H1 (cell line): ENCODE measurements at regions not wholly inside any gene's neighbourhood (a gene's known extent, or its start where the extent isn't known, plus 50 kb on each side); places are given as distances from the start of the nearest gene placed in this dataset.

Source experiments
- CTCF ChIA-PET: fragments of 300-600 bp; sonication (Branson Sonifier 250); formaldehyde crosslinking; loops from one replicate; lab custom pipeline; 2021; ENCODE audit not compliant: partially characterized antibody; lab: Charles Lee
- POLR2A ChIA-PET: fragments of 300-600 bp; sonication (Branson Sonifier 250); formaldehyde crosslinking; loops from one replicate; lab custom pipeline; 2021; ENCODE audit warnings: inconsistent platforms; ENCODE audit not compliant: partially characterized antibody; lab: Charles Lee
- DNase-seq, 2 experiments: peaks; one replicate each; pipeline versions ENCODE4 v3.0.0 to v3.0.0-alpha.2; 2010 to 2022; ENCODE audit warnings: low spot score in 2 of 2, low read depth in 1 of 2, mixed read lengths in 1 of 2
- FAIRE-seq: peaks from 2 replicates; lab custom pipeline; 2011; peaks lifted over from hg19 to GRCh38; lab: Jason Lieb, UNC
- H2AFZ ChIP-seq: 2 replicates; pipeline ENCODE4 v1.8.1; 2012; ENCODE audit warnings: low read length, inconsistent platforms
- H2AK5ac ChIP-seq: 2 replicates; pipeline ENCODE4 v1.6.1; 2013; ENCODE audit warnings: low read depth, low read length
- H2BK120ac ChIP-seq: replicated peaks from 2 replicates; pipeline ENCODE3; 2013; ENCODE audit warnings: low read depth, low read length, inconsistent platforms
- H2BK12ac ChIP-seq: 2 replicates; pipeline ENCODE4 v1.6.1; 2013; ENCODE audit warnings: low read depth, low read length
- H2BK15ac ChIP-seq: 2 replicates; pipeline ENCODE4 v1.6.1; 2013; ENCODE audit warnings: low read length
- H2BK20ac ChIP-seq: 2 replicates; pipeline ENCODE4 v1.6.1; 2013; ENCODE audit warnings: low read length
- H2BK5ac ChIP-seq: 2 replicates; pipeline ENCODE4 v1.6.1; 2013; ENCODE audit warnings: low read depth, low read length
- H3K14ac ChIP-seq: 2 replicates; pipeline ENCODE4 v1.6.1; 2013; ENCODE audit warnings: inconsistent platforms; ENCODE audit not compliant: insufficient read length
- H3K18ac ChIP-seq: 2 replicates; pipeline ENCODE4 v1.6.1; 2013; ENCODE audit warnings: low read length; ENCODE audit errors: extremely low read depth
- H3K23ac ChIP-seq: 2 replicates; pipeline ENCODE4 v1.6.1; 2013; ENCODE audit warnings: inconsistent platforms; ENCODE audit not compliant: insufficient read length
- H3K23me2 ChIP-seq: 2 replicates; pipeline ENCODE4 v1.6.1; 2013; ENCODE audit warnings: low read depth, low read length
- H3K27ac ChIP-seq: 2 replicates; pipeline ENCODE4 v1.6.1; 2011; ENCODE audit warnings: low read depth, low read length, inconsistent platforms
- H3K27me3 ChIP-seq, 4 experiments: replicated peaks in 1 of 4; 1 replicate in 1 of 4; 2 replicates in 3 of 4; pipeline versions ENCODE4 v1.6.1 to v1.8.1; 2011 to 2013; ENCODE audit warnings: low read length in 3 of 4, mild to moderate bottlenecking in 3 of 4, inconsistent platforms in 2 of 4, mixed read lengths in 2 of 4, moderate library complexity in 1 of 4; ENCODE audit not compliant: control insufficient read depth in 3 of 4, insufficient read depth in 3 of 4; ENCODE audit errors: extremely low read depth in 1 of 4
- H3K36me3 ChIP-seq, 4 experiments: 2 replicates each; pipeline versions ENCODE4 v1.6.1 to v1.8.1; 2011 to 2013; ENCODE audit warnings: mild to moderate bottlenecking in 4 of 4, low read length in 3 of 4, moderate library complexity in 2 of 4, control low read depth in 1 of 4, inconsistent platforms in 1 of 4; ENCODE audit not compliant: insufficient read depth in 4 of 4, control insufficient read depth in 2 of 4
- H3K4ac ChIP-seq: replicated peaks from 2 replicates; pipeline ENCODE3; 2013; ENCODE audit warnings: low read length, low read depth, mixed read lengths, inconsistent platforms; ENCODE audit not compliant: insufficient read length
- H3K4me1 ChIP-seq, 4 experiments: replicated peaks in 1 of 4; 1 replicate in 1 of 4; 2 replicates in 3 of 4; pipeline versions ENCODE4 v1.6.1 to v1.8.1; 2011 to 2013; ENCODE audit warnings: low read length in 3 of 4, inconsistent platforms in 2 of 4, mixed read lengths in 1 of 4; ENCODE audit not compliant: insufficient read depth in 4 of 4, control insufficient read depth in 3 of 4
- H3K4me2 ChIP-seq, 2 experiments: 2 replicates each; pipeline versions ENCODE4 v1.6.1 to v1.8.1; 2011 to 2013; ENCODE audit warnings: low read depth in 2 of 2, low read length in 2 of 2, control low read depth in 1 of 2, inconsistent platforms in 1 of 2, mild to moderate bottlenecking in 1 of 2; ENCODE audit not compliant: insufficient read depth in 1 of 2
- H3K4me3 ChIP-seq, 4 experiments: fragments of 200-600, 300-600 bp in 1 of 4; sonication (generic), shearing (Covaris generic), sonication (Bioruptor Twin) in 1 of 4; 2 replicates each; pipeline versions ENCODE4 v1.5.1 to v1.8.1; 2011 to 2016; ENCODE audit warnings: low read length in 4 of 4, low read depth in 3 of 4, control low read depth in 2 of 4, inconsistent platforms in 2 of 4, mild to moderate bottlenecking in 2 of 4, mixed read lengths in 1 of 4, moderate library complexity in 1 of 4; ENCODE audit not compliant: insufficient read depth in 2 of 4; ENCODE audit errors: extremely low read depth in 1 of 4
- H3K56ac ChIP-seq: replicated peaks from 2 replicates; pipeline ENCODE3; 2013; ENCODE audit warnings: low read depth, mild to moderate bottlenecking, mixed read lengths, low read length, inconsistent platforms; ENCODE audit not compliant: insufficient read length
- H3K79me1 ChIP-seq: 2 replicates; pipeline ENCODE4 v1.6.1; 2013; ENCODE audit warnings: low read depth, low read length, control low read depth
- H3K79me2 ChIP-seq, 2 experiments: 2 replicates each; pipeline versions ENCODE4 v1.6.1 to v1.8.1; 2012 to 2013; ENCODE audit warnings: low read length in 2 of 2, mild to moderate bottlenecking in 2 of 2, inconsistent platforms in 1 of 2; ENCODE audit not compliant: insufficient read depth in 2 of 2, control insufficient read depth in 1 of 2
- H3K9ac ChIP-seq, 4 experiments: replicated peaks in 1 of 4; 1 replicate in 1 of 4; 2 replicates in 3 of 4; pipeline versions ENCODE4 v1.6.1 to v1.8.1; 2011 to 2013; ENCODE audit warnings: low read depth in 3 of 4, low read length in 3 of 4, control low read depth in 2 of 4, mild to moderate bottlenecking in 2 of 4, moderate library complexity in 2 of 4, inconsistent platforms in 1 of 4; ENCODE audit errors: extremely low read depth in 1 of 4
- H3K9me3 ChIP-seq, 2 experiments: 2 replicates each; pipeline versions ENCODE4 v1.6.1 to v1.8.1; 2012 to 2013; ENCODE audit warnings: mild to moderate bottlenecking in 2 of 2, moderate library complexity in 2 of 2, control low read depth in 1 of 2, inconsistent platforms in 1 of 2, low read depth in 1 of 2, low read length in 1 of 2, mixed read lengths in 1 of 2; ENCODE audit not compliant: insufficient read depth in 2 of 2
- H4K20me1 ChIP-seq, 2 experiments: replicated peaks in 1 of 2; 2 replicates each; pipeline versions ENCODE3 to v1.8.1; 2011 to 2013; ENCODE audit warnings: inconsistent platforms in 2 of 2, low read length in 2 of 2, mild to moderate bottlenecking in 1 of 2; ENCODE audit not compliant: insufficient read depth in 2 of 2, control insufficient read depth in 1 of 2
- H4K5ac ChIP-seq: 2 replicates; pipeline ENCODE4 v1.6.1; 2013; ENCODE audit warnings: low read length, low read depth, mixed read lengths, inconsistent platforms; ENCODE audit not compliant: insufficient read length
- H4K8ac ChIP-seq: 2 replicates; pipeline ENCODE4 v1.8.0; 2013; ENCODE audit warnings: mild to moderate bottlenecking, moderate library complexity, low read length, inconsistent platforms; ENCODE audit not compliant: insufficient read depth; ENCODE audit errors: extremely low read depth
- H4K91ac ChIP-seq: replicated peaks from 2 replicates; pipeline ENCODE3; 2013; ENCODE audit warnings: low read length, mixed read lengths, inconsistent platforms; ENCODE audit not compliant: insufficient read length
- NRF1 ChIP-seq: IDR thresholded peaks from 2 replicates; pipeline ENCODE4 v1.6.1; 2011; ENCODE audit warnings: mild to moderate bottlenecking, low read depth, low read length, improper control_type of control experiment
- PHF8 ChIP-seq: fragments of 200-600 bp; sonication (generic); conservative IDR thresholded peaks from 2 replicates; pipeline ENCODE4 v1.7.1; 2012; ENCODE audit warnings: low read depth, mild to moderate bottlenecking, inconsistent platforms, low read length, moderate library complexity
- RNF2 ChIP-seq: fragments of 200-900, 300-1000 bp; sonication (generic); IDR thresholded peaks from 2 replicates; pipeline ENCODE4 v1.7.1; 2016; ENCODE audit warnings: borderline replicate concordance, low read depth, mild to moderate bottlenecking, antibody characterized with exemption, low read length; ENCODE audit not compliant: poor library complexity, severe bottlenecking; ENCODE audit errors: missing control alignments
- WGBS, 2 experiments: shearing (Covaris generic) in 1 of 2; methylation state at CpG; one replicate each; pipeline versions ENCODE4 v1.1.6 to v1.1.7; 2013 to 2015; ENCODE audit warnings: low lambda C conversion rate in 2 of 2, mixed read lengths in 2 of 2, inconsistent platforms in 1 of 2, low coverage in 1 of 2, missing lambda C conversion rate in 1 of 2; ENCODE audit not compliant: insufficient replicate concordance in 2 of 2, insufficient coverage in 1 of 2, insufficient read length in 1 of 2; ENCODE audit errors: extremely low coverage in 1 of 2, missing lambda C conversion rate in 1 of 2; 5-methylcytosine and 5-hydroxymethylcytosine counted together

DNA sequence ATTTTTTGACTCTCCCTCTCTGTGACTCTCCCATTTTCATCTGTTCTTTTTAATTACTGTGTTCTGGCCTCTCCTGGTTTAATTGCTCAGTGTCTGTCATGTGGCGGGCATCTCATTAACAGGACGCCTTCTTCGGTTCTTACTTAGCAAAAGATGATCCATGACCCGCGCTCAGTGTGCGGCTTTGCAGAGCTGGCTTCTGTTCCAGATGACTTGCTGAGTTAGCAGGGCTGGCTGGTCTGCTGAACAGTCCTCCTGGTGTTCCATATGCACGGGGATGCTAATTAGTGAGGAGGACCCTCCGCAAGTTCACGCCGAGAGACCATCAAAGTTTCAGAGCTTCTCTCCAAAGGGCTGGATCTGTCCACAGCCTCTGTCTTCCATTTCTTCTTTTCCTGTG lies 258.6 kb upstream of the MKI67 start:
- H3K4me1 ChIP-seq, result no peaks in the 10 kb centered on the region
- H3K79me2 ChIP-seq, result no peaks in the 10 kb centered on the region
- H3K23ac ChIP-seq, result no peak overlapping the region
- CTCF ChIA-PET, result no interaction called here
- H2BK15ac ChIP-seq, result no peak overlapping the region
- no peak overlapping the region for H2BK12ac ChIP-seq
- no peak for FAIRE-seq
- no peak overlapping the region for H3K4ac ChIP-seq
- H2AK5ac ChIP-seq, result no peak overlapping the region
- H3K23me2 ChIP-seq, result peaks cover 2% of the 10 kb centered on the region; the same call in 1 of the 2 replicates
- POLR2A ChIA-PET, result no interaction called here
- H3K79me1 ChIP-seq, result no peaks in the 10 kb centered on the region
- no peak overlapping the region for H4K5ac ChIP-seq
- H2BK120ac ChIP-seq, result no peak overlapping the region
- H3K56ac ChIP-seq, result no peak overlapping the region
- no peak overlapping the region for H2BK5ac ChIP-seq
- H3K14ac ChIP-seq, result no peak overlapping the region
- H4K91ac ChIP-seq, result no peak overlapping the region
- H3K18ac ChIP-seq, result no peak overlapping the region
- 94% methylated on average over 10 of the region's 10 CpGs; no CpG with 5 or more reads in 1 of the 2 experiments for WGBS, 2 experiments
- H3K4me3 ChIP-seq, result no peak overlapping the region
- H3K4me2 ChIP-seq, result no peak overlapping the region
- no peak for DNase-seq
- no peak overlapping the region for H2AFZ ChIP-seq
- no peak overlapping the region for H4K8ac ChIP-seq
- no peaks in the 10 kb centered on the region for H4K20me1 ChIP-seq
- H2BK20ac ChIP-seq, result no peak overlapping the region
- H3K9ac ChIP-seq, result no peak overlapping the region
- H3K9me3 ChIP-seq, result no peaks in the 10 kb centered on the region
- TF ChIP-seq NRF1, result no peak
- no peak for TF ChIP-seq RNF2
- TF ChIP-seq PHF8, result no peak
- no peaks in the 10 kb centered on the region for H3K27me3 ChIP-seq
- H3K36me3 ChIP-seq, result no peaks in the 10 kb centered on the region
- no peak overlapping the region for H3K27ac ChIP-seq
